WERI-Rb-1 (cell line): ENCODE measurements at regions not wholly inside any gene's neighbourhood (a gene's known extent, or its start where the extent isn't known, plus 50 kb on each side); places are given as distances from the start of the nearest gene placed in this dataset.

ENCODE experiments used
- DNase-seq: peaks from one replicate; pipeline ENCODE4 v3.0.0-alpha.2; 2020
- H3K27ac ChIP-seq: fragments of 250-450 bp; sonication (Bioruptor Pico); 2 replicates; pipeline ENCODE4 v1.5.1; 2020; ENCODE audit warnings: mild to moderate bottlenecking, moderate library complexity
- H3K27me3 ChIP-seq: fragments of 250-450 bp; sonication (Bioruptor Pico); 2 replicates; pipeline ENCODE4 v1.5.1; 2021; ENCODE audit warnings: mild to moderate bottlenecking, low read depth, moderate library complexity; ENCODE audit not compliant: insufficient read depth, severe bottlenecking
- H3K36me3 ChIP-seq: fragments of 250-450 bp; sonication (Bioruptor Pico); 2 replicates; pipeline ENCODE4 v1.5.1; 2020; ENCODE audit warnings: mild to moderate bottlenecking, moderate library complexity
- H3K4me3 ChIP-seq: 2 replicates; pipeline ENCODE4 v1.5.1; 2011; ENCODE audit warnings: low read depth, mild to moderate bottlenecking, control low read depth, low read length
- H3K9me3 ChIP-seq: fragments of 250-450 bp; sonication (Bioruptor Pico); 2 replicates; pipeline ENCODE4 v1.5.1; 2021; ENCODE audit warnings: mild to moderate bottlenecking, moderate library complexity; ENCODE audit not compliant: severe bottlenecking
- CTCF ChIP-seq: IDR thresholded peaks from 2 replicates; pipeline ENCODE4 v1.5.1; 2011; ENCODE audit warnings: low read depth, mild to moderate bottlenecking, control low read depth, inconsistent platforms, low read length

DNA sequence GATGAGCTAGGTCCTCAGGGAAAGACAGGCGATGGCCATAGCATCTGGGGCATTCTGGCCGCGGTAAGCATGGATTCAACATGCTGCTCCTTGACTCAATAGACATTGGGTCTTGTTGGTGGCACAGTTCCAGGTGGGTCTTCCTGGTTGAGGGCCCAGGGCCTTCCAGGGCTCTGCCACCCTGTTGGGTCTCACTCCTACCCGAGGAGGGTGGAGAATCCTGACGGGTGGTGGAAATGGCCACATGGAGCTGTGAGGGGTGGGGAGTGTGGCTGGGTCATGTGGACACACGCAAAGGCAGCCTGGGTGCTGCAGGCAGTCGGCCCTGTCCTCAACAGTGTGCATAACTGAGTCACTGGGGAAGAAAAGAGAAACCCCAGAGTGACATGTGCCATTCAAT, 148.1 kb downstream of the KIF26A start:
- Histone ChIP-seq H3K27me3 (no peaks in the 10 kb centered on the region), H3K4me3 (no peak overlapping the region), H3K9me3 (no peaks in the 10 kb centered on the region), H3K36me3 (no peaks in the 10 kb centered on the region), H3K27ac (no peak overlapping the region)
- DNase-seq, result no peak
- TF ChIP-seq CTCF, result no peak

GRCh38 chr14:104287301-104288009, 149.1 kb downstream of the KIF26A start:
- Histone ChIP-seq H3K27ac (no peak overlapping the region), H3K4me3 (no peak overlapping the region), H3K27me3 (no peaks in the 10 kb centered on the region), H3K9me3 (no peaks in the 10 kb centered on the region), H3K36me3 (no peaks in the 10 kb centered on the region)
- TF ChIP-seq CTCF, result no peak
- no peak for DNase-seq

- no peak overlapping the region for H3K4me3 ChIP-seq
- peak; percentile 0 for DNase-seq
- H3K9me3 ChIP-seq, result no peaks in the 10 kb centered on the region
- no peaks in the 10 kb centered on the region for H3K36me3 ChIP-seq
- no peak overlapping the region for H3K27ac ChIP-seq
- TF ChIP-seq CTCF, result no peak
- no peaks in the 10 kb centered on the region for H3K27me3 ChIP-seq
Observed at GRCh38 chr14:104288272-104288671, 149.9 kb downstream of the KIF26A start.

DNA sequence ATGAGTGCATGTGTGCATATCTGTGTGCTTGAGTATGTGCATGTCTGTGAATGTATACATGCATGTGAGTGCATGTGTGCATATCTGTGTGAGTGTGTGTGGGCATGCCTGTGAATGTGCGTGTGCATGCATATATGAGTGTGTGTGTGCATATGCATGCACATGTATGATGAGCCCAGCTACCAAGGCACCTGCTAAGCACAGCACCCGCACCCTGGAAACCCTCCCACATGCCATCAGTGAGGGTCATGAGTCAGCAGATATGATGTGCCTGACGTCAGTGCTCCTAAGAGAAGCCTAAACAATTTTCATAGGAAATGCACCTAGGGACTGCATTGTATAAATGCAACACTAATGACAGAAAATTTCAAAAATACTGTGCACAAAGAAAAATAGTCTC, 151.1 kb downstream of the KIF26A start:
- Histone ChIP-seq H3K9me3 (no peaks in the 10 kb centered on the region), H3K4me3 (no peak overlapping the region), H3K36me3 (no peaks in the 10 kb centered on the region), H3K27me3 (no peaks in the 10 kb centered on the region), H3K27ac (no peak overlapping the region)
- TF ChIP-seq CTCF, result no peak
- no peak for DNase-seq

- H3K36me3 ChIP-seq, result no peaks in the 10 kb centered on the region
- no peak for TF ChIP-seq CTCF
- H3K4me3 ChIP-seq, result no peak overlapping the region
- no peaks in the 10 kb centered on the region for H3K27me3 ChIP-seq
- H3K27ac ChIP-seq, result no peak overlapping the region
- no peaks in the 10 kb centered on the region for H3K9me3 ChIP-seq
- DNase-seq, result peak; percentile 3
Observed at GRCh38 chr14:104290058-104290667, 151.8 kb downstream of the KIF26A start.

GRCh38 chr14:104290756-104291122, 152.4 kb downstream of the KIF26A start:
- no peak for TF ChIP-seq CTCF
- H3K27ac ChIP-seq, result no peak overlapping the region
- no peaks in the 10 kb centered on the region for H3K9me3 ChIP-seq
- no peaks in the 10 kb centered on the region for H3K27me3 ChIP-seq
- H3K4me3 ChIP-seq, result no peak overlapping the region
- no peaks in the 10 kb centered on the region for H3K36me3 ChIP-seq
- peak; percentile 5 for DNase-seq
